Renal cortical epithelial cell (primary cell): ENCODE measurements at regions not wholly inside any gene's neighbourhood (a gene's known extent, or its start where the extent isn't known, plus 50 kb on each side); places are given as distances from the start of the nearest gene placed in this dataset.

Experiments used
- DNase-seq: peaks from one replicate; pipeline ENCODE4 v3.0.0-alpha.2; 2011; ENCODE audit warnings: low read depth

DNA sequence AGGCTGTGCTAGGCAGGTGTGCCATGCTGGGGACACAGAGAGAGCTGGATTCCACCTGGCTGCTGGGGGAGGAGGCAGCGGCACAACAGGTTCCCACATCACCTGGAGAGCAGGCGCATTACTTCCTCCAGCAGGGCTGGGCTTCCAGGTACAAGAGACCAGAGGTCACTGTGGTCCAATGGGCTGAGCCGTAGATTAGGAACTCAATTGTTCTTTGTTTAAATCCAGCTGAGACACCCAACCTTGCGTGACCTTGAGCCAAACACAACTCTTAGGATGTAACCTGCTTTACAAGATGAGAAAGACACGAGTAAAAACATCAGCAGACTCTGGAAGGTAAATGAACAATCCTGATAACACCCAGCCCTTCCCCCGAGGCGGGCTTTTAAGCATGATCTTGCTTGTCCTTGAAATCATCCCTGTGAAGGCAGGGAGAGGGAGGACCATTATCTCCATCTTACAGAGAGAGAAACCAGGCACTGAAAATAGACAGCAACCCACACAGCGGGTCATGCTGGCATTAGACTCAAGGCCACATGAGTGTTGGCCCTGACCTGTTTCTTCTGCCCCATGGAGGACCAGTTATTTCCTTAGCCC, 216.5 kb upstream of the RREB1 start:
- DNase-seq = no peak

DNA sequence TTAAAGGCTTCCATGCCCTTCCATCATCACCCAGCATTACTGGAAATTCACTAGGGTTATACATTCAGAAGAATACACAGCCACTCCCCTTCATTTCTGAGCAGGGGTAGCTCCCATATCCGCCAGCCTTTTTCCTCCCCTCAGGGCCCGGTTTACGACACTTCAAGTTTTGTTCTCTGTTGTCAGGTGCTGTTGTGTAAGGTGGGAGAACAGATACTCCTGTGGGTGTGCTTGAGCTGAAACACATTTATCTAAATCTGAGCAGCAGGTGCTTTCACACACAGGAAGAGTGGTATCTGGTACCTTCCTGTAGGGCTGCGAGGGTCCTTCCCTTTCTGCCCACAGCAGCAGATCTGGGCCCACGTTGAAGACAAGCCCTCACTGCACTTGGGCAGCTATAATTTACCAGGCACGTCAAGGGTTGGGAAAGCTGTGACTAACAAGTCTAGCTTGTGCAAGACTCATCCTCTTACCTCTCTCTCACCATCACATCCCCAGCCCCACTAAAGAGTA, 215.8 kb upstream of the RREB1 start:
- DNase-seq = peak; percentile 41

DNA sequence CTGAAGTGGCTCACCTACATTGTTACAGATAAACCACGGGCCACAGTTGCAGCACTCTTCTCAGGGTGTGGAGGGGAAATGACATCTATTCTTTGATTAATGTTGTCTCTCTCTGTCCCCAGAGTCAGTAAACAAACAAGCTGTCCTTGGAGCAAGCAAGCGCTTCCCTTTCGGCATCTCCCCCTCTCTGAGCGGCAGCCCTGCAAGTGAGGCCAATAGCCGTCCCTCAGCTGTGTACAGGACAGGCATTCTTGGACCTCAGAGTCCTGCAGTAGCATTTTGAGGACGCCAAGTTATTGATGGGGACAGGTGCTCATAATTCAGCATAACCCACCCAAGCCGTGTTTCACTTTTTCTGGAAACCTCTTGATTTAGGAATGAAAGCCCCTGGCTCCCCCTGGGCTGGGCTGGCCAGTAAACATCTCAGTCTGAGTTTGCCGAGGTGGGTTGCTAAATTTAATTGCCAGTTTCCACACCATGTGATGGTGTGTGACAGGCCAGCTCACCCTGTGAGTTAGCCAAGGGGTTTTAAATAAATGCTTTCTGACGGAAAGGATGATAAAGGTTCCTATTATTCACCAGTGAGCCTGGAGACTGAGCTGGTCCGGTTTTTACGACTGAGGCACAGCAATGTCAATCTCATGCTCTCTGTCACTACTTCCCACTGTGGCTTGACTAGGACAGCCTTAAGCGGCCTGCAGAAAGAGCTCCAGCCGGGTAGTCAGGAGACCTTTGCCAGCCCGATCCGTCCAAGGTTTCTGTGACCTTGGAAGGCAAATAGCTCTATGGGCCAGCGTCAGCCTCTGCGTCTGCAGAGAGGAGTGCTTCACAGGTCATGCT, 214.8 kb upstream of the RREB1 start:
- DNase-seq = no peak

DNA sequence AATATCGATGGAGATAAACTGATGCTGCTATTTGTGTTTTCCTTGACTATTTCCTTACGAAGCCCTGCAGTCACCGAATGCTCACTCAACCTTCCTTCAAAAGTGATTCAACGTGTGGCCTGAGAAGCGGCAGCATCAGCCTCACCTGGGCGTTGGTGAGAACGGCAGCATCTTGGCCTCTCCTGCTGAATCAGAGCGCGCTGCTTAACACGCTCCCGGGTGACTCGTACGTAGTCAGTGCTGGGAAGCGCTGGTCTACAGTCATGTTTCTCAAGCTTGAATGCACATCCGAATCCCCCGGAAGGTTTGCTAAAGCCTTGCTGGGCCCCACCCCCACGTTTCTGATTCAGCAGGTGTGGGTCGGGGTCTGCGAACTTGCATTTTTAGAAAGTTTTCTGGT, 214.1 kb upstream of the RREB1 start:
- DNase-seq = peak; percentile 73

DNA sequence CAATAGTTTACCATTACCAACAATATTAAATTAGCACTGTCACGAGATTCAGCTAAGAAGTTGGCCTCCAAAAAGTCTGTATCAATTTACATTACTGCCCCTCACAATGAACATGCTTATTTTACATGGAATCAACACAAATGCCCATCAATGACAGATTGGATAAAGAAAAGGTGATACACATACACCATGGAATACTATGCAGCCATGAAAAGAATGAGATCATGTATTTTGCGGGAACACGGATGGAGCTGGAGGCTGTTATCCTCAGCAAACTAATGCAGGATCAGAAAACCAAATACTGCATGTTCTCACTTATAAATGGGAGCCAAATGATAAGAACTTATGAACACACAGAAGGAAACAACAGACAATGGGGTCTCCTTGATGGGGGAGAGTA, 211.8 kb upstream of the RREB1 start:
- no peak for DNase-seq

DNA sequence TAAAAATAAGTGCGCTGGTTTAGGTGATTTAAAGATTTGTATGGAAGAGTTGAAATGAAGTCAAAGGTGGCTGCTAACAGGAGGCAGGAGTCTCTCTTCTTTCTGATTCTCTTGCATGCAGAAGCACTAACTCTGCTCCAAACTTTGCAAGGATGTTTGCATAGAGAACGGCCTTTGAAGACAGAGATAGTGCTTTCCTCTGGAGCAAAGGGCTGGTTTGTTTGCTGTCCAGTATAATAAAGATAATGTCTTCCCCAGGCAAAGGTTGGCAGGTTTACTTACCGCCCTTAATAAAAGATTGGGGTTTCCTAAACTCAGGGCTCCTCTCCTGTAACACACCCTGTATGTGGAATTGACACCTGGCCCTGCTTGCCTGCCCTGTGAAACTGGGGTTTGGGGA, 210.6 kb upstream of the RREB1 start:
- DNase-seq = no peak

DNA sequence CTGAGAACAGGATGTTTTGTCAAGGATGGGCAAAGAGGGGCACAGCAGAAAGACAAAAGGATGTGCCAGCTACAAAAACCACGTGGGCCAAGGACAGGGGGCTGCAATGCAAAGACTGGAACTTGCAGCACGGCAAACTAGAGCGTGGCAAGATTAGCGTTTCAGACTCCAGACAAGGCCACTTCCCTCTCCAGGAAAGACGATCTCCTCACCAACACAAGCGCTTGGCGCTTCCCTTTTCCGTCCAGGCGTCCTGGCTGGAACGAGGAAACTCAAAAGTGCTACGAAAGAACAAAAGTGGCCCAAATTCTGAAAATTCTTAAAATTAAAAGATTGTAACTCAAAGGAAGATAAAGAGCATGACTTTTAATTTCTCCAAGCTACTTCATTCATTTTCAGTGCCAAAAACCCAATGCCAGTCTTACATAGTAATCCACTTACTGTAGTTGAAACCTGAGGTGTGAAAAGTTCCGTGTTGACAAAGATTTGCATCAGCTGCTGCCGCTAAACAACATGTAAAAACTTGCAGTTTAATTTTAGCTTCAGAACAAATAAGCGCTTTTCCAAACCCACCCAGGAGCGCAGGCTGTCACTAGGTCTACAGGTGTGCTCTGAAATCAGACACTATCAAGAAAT, 207.1 kb upstream of the RREB1 start:
- no peak for DNase-seq

DNA sequence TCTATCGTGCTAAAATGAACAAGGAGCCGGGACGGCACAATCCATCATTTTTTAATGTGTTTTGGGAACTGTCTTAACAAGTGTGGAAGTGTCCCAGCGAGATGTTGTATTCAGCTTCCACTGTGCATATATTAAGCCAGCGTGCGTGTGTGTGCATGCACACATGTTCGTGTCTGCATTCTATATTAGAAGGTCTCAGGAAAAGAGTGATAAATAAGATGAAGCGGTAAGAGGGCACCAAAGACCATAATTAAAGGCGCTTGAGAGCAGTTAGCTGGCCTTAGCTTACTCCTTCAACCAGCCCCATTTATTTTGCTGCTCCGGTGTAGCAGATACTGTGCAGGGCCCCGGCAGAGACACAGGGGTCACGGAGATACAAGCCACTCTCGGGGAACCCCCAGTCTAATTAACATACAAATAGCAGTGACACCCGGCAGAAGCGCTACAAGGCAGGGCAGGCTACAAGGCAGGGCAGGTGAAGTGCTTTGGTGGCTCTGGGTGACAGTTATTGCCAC, 206.5 kb upstream of the RREB1 start:
- no peak for DNase-seq

DNA sequence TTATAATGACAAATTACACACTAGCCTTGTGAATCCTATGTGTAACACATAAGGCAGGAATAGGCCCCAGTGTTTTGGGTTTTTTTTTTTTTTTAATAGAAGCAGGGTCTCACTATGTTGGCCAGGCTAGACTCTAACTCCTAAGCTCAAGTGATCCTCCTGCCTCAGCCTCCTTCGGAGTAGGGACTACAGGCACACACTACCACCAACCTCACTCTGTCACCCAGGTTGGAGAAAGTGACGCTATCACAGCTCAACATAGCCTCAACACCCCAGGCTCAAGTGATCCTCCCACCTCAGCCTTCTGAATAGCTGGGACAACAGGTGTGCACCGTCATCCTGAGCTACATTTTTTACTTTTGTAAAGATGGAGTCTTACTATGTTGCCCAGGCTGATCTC, 205.8 kb upstream of the RREB1 start:
- DNase-seq = no peak

DNA sequence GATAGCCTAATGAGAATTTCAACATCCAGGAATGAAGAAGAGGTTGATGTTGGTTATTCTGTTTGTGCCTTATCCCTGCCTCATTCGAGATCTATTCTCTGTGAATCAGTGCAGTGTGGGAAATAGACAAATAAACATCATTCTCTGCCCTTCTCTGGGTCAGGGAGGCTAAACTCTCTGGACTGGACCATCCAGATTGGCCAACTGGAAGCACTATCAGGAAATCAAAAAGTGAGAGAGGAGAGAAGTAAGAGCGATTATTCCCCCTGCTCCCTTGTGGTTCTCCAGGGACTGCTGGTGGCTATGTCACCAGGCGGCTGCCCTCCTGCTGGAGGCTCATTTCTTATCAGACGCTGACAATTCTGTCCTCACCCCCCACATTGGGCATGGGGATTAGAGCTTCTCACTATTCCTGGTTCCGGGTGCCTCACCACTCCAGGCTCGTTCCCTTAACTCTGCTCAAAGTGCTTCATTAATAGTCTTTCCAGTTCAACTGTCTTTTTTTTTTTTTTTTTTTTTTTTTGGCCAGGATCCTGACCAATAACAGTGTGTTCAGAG, 201.7 kb upstream of the RREB1 start:
- no peak for DNase-seq

DNA sequence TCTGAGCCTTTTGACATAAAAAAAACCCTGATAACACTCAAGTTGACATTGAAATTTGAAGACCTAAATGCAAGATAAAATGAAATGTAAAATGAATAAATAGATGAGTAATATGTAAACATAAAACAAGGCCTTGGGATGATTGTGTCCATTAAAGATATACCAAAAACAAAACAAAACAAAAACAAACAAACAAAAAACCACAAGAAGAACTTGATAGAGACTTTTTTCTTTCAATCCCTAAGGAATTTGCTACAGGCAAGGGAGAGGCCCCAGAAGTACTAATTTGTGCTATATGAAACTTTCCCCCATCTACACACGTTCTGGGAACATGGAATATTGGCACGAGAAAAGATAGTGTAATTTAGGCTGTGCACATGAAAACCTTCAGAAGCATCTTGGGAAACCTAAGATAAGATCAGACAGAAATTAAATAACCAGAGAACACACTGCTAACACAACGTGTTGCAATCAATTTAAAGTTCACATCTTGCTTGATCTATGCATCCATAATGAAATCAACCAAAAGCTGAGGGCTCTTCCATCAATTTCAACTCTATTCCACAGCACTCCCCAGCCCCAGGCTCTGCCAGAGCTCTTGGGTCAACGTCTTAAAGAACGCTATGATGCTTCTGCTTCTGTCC, 201.1 kb upstream of the RREB1 start:
- no peak for DNase-seq

DNA sequence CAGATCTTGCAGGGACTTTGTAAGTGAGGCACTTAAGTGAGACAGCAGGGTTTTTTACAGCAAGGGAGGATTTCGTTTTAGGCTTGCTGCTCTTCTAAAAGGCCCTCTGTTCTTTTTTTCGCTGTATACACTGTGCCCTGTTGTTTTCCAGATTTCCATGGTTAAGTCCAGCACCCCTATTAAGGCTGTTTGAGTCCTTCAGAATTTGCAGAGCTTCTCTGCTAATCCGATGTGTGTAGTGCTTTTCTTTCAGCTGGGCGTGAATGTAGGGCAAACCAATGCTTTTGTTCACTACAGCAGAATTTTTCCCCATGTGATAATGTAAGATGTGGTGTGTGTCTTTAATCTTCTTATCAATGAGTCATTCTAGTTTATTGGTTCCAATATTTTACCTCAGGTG, 200.5 kb upstream of the RREB1 start:
- no peak for DNase-seq

DNA sequence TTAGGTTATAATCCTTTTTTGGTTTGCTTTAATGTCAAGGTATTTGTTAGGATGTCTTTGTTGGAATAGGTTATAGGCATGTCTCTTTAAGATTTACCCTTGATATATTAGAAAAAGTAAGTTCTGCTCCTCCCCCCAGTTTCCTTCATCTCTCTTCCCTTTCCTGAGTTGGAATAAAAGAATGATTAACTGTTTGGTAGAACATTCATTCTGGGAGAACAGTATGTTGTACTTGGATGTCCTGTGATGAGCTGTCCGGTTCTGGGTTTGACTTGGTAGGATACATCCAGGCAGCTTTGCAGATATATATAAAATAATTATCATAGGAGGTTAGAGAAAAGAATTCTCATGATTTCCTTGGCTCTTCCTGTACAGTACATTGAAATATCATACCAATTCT, 199.6 kb upstream of the RREB1 start:
- peak; percentile 79 for DNase-seq

DNA sequence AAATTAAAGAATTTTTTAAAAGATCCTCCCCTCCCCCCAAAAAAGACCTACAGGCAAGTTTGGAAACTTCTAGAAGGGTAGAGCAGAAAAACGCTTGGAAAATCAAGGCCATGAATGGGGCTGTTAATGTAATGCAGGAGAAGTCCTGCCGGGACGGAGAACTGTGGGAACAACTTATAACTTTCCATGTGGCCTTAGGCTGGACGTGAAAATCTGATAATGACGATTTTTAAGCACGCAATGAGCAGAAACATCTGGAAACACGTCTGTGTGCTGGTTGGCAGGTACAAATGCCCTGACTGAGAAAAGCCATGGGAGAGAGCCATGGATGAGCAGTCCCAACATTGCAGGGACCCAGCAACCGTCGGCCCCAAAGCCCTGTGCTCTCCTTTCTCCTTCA, 198.7 kb upstream of the RREB1 start:
- DNase-seq = no peak

DNA sequence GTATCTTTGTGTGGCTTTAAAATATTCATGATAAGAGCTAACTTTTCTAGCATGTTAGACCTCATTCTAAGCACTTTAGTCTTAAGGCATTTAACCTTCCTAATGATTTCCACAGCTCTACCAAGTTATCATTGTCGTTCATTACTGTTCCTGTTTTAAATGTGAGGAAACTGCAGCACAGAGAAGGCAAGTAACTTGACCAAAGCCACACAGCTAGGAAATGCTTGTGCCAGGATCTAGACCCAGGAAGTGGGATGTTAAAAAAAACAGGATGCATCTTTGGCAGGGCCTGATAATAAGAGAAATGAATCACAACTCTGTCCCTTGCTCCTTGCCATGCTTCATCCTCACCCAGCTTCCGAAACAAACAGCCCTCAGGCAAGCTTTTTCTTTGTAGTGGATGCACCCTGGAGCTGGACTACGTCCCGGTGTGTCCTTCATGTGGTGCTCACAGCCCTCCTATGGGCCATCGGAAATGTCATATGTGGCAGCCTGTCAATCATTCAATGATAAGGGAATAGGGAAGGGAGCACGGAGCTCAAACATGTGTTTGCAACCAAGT, 196.9 kb upstream of the RREB1 start:
- no peak for DNase-seq

DNA sequence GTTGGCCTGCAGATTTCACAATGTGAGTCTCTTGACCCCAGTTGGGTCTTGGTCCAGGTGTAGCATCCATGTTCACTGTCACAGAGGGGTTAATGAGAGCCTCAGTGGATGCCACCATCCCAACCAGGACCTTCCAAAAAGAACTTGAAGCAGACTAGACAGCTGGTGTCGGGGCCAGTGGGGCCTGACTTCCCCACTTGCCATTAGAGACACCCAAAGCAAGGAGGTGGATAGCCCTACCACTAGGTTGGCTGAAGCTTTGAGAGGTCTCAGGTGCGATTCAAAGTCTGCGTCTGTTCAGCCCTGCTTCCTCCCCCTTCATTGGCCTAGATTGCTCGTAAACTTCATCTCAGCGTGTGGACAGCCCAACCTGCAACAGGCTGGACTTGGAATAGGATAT, 196.4 kb upstream of the RREB1 start:
- no peak for DNase-seq

DNA sequence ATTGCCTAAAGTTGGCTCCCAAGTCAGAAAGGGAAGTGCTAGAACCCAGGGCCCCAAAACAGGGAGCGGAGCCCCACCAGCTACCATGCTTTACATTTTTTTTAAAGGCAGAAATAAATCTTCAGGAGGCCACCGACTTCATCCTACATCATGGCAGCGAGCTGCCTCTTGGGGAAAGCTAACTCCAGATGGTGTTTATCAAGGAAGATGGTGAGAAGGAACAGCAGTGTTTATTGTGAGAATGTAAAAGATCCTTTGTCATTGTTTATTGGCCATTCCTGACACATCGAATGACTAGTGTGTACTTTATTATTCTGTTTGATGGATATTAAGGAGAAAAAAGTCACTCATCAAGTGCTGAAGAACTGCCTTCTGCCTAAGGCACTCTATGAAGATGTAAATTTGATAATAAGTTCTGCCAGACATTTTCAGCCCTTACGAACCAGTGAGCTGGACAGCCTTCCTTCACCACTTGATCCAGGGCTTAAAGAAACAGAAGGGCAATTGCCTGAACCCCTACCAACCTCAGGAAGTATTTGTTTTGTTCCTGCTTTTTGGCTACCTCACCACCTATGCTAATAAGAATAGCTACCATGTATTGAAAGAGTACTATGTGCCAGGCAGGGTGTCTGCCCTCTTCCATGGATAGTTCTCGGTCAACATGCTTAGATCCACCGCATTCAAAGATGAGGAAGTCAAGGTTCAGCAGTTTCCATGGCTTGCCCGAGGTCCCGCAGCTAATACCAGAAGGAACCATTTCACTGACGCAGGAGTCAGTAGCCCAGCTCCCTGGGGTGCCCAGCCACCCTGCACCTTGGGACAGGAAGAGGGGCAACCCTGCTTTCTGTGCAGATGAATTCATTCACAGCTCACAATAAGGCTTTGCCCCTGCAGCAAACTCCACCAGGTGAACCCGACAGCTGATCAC, 194.7 kb upstream of the RREB1 start:
- DNase-seq = no peak

DNA sequence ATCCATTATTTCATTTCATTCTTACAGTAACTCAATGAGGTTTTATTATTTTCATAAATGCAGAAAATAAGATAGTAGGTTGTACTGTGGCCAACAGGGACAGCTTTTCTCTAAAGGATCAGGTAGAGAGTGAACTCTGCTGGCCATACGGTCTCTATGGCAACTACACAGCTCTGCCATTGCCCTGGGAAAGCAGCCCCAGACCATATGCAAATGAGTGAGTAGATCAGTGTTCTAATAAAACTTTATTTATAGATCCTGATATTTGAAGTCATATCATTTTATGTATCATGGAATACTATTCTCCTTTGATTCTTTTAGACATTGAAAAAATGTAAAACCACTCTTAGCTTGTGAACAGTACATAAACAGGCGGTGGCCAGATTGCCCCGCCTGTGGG, 192.5 kb upstream of the RREB1 start:
- peak; percentile 45 for DNase-seq

DNA sequence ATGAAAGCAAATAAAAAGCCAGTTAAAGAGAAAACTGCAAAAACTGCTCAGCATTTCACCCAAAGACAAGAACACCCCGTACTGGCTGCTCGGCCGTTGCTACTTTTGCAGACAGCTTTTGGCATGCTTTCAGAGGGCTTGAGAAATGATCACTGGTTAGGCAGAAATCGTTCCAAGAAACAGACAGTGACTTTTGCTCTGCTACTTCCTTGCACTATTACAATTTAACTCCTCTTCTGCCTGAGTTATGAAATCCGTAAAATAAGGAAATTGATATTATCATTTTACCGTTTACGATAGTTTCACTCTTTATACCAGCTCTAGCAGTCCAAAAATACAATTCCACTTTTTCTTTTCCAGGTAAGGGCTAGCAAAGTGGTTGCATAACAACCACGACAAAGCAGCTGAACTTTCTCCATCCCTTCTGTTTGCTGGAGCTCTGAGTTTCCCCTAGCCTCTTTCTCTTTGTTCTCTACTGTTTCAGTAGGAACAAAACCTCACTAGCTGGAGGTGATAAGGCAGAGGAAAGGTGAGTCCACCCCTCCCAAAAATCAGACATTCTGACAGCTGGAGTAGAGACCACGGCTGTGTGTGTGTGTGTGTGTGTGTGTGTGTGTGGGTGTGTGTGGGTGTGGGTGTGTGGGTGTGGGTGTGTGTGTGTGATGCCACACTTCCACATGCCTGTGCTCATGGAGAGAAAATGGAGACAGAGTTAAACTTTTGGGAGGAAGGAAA, 191.8 kb upstream of the RREB1 start:
- peak; percentile 72 for DNase-seq

DNA sequence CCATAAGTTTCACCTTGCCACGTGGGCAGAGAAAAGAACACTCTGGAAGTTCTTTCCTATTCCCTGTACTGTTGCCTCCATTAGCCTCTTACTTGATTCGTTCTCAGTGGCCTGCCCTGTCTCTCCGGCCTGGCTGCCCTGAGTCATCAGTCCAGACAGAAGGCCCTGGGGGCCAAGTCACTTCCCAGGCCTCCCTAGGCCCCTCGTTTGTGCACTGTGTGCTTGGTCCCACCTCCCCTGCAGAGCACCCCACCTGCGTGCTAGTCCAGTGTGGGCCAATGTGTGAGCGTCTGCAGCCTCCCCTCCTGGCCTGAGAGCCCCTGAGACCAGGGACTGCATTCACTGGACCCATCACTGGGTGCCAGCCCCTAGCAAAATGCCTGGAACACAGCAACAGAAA, 191.2 kb upstream of the RREB1 start:
- peak; percentile 27 for DNase-seq
